ENCODE measurements at regions not wholly inside any gene's neighbourhood (a gene's known extent, or its start where the extent isn't known, plus 50 kb on each side); places are given as distances from the start of the nearest gene placed in this dataset.

DNA sequence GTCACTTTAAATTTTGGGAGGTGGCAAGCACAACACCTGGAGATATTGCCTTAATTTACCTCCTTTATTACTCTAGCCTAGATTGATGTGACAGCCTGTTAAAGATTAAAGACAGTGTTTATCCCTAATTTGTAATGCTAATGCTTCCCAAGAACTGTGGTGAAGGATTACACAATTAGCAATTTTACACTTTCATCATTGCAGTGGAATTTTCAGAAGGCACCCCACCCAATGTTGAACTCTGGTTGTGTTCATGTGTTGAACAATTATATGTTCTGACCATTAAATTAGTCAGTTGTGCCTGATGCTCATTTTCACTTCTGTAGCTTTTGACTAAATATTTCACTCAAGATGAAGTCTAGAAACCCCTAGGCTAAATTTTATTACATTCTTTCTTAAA is 317.1 kb upstream of the CWC22 start:
- H4K20me1 ChIP-seq (ENCODE audit: insufficient read depth), result no peaks in the 10 kb centered on the region
- no peaks in the 10 kb centered on the region for H3K79me2 ChIP-seq (ENCODE audit: low read depth)
- no TSS peak for BruUV-seq (replicated peaks)
- H3F3A ChIP-seq (ENCODE audit: insufficient read depth, low read depth), result no peaks in the 10 kb centered on the region
- H2AFZ ChIP-seq, result no peak overlapping the region; the same call in 1 of the 2 replicates
- no peaks in the 10 kb centered on the region for H3K36me3 ChIP-seq (ENCODE audit: low read depth)
- no peak overlapping the region for H3K4me3 ChIP-seq
- no peaks in the 10 kb centered on the region; the same call in 1 of the 2 replicates for H3K9me3 ChIP-seq (ENCODE audit: insufficient read depth, low read depth)
- TF ChIP-seq, protein P1, sequence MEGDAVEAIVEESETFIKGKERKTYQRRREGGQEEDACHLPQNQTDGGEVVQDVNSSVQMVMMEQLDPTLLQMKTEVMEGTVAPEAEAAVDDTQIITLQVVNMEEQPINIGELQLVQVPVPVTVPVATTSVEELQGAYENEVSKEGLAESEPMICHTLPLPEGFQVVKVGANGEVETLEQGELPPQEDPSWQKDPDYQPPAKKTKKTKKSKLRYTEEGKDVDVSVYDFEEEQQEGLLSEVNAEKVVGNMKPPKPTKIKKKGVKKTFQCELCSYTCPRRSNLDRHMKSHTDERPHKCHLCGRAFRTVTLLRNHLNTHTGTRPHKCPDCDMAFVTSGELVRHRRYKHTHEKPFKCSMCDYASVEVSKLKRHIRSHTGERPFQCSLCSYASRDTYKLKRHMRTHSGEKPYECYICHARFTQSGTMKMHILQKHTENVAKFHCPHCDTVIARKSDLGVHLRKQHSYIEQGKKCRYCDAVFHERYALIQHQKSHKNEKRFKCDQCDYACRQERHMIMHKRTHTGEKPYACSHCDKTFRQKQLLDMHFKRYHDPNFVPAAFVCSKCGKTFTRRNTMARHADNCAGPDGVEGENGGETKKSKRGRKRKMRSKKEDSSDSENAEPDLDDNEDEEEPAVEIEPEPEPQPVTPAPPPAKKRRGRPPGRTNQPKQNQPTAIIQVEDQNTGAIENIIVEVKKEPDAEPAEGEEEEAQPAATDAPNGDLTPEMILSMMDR (conservative IDR thresholded peaks at IDR 0.05), result no peak
- no peak for TF ChIP-seq EZH2 (IDR thresholded peaks at IDR 0.05; ENCODE audit: low read depth)
- no peak for DNase-seq
- no peak overlapping the region for H3K27ac ChIP-seq
- H3K27me3 ChIP-seq (ENCODE audit: insufficient read depth, low read depth), result no peaks in the 10 kb centered on the region
- no peaks in the 10 kb centered on the region for H3K4me1 ChIP-seq (replicated peaks; ENCODE audit: insufficient read depth)
- POLR2A ChIA-PET (ENCODE audit: unreplicated experiment), result no interaction called here
- no peaks in the 10 kb centered on the region for H3K9me2 ChIP-seq (ENCODE audit: insufficient read depth)
- H3K4me2 ChIP-seq, result no peak overlapping the region
- intact Hi-C loops (cut with micrococcal nuclease; ENCODE audit: unreplicated experiment), result no loop called here
- CTCF ChIA-PET, result no interaction called here

DNA sequence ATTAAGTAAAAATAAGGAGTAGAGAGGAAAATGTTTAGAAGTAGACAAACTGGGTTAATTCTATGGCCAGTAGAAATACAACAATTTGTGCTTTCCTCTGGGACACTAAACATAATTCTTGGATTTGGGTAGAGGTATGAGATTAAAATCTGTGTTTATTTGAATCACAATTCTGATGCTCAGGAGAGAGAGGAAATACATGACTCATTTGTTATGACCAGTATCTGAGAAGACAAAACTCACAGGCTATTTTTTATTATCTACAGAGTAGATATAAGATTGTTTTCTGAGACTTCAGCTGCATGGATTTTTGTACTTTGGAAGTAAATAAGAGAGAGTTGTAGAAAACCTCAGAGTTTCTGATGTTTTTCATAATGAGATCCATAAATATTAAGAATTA is 315.7 kb upstream of the CWC22 start:
- no peaks in the 10 kb centered on the region for H4K20me1 ChIP-seq (ENCODE audit: insufficient read depth)
- no peaks in the 10 kb centered on the region for H3K27me3 ChIP-seq (ENCODE audit: insufficient read depth, low read depth)
- DNase-seq, result no peak
- intact Hi-C loops (cut with micrococcal nuclease; ENCODE audit: unreplicated experiment), result no loop called here
- no TSS peak for BruUV-seq (replicated peaks)
- no peaks in the 10 kb centered on the region for H3K36me3 ChIP-seq (ENCODE audit: low read depth)
- H2AFZ ChIP-seq, result no peak overlapping the region
- H3K9me2 ChIP-seq (ENCODE audit: insufficient read depth), result no peaks in the 10 kb centered on the region
- TF ChIP-seq EZH2 (IDR thresholded peaks at IDR 0.05; ENCODE audit: low read depth), result no peak
- TF ChIP-seq, protein P1 (conservative IDR thresholded peaks at IDR 0.05), result no peak
- no peaks in the 10 kb centered on the region; the same call in 1 of the 2 replicates for H3K9me3 ChIP-seq (ENCODE audit: insufficient read depth, low read depth)
- no peak overlapping the region for H3K4me2 ChIP-seq
- H3K4me1 ChIP-seq (replicated peaks; ENCODE audit: insufficient read depth), result no peaks in the 10 kb centered on the region
- H3K4me3 ChIP-seq, result no peak overlapping the region
- POLR2A ChIA-PET (ENCODE audit: unreplicated experiment), result no interaction called here
- H3F3A ChIP-seq (ENCODE audit: insufficient read depth, low read depth), result no peaks in the 10 kb centered on the region
- CTCF ChIA-PET, result no interaction called here
- H3K27ac ChIP-seq, result no peak overlapping the region
- no peaks in the 10 kb centered on the region for H3K79me2 ChIP-seq (ENCODE audit: low read depth)

DNA sequence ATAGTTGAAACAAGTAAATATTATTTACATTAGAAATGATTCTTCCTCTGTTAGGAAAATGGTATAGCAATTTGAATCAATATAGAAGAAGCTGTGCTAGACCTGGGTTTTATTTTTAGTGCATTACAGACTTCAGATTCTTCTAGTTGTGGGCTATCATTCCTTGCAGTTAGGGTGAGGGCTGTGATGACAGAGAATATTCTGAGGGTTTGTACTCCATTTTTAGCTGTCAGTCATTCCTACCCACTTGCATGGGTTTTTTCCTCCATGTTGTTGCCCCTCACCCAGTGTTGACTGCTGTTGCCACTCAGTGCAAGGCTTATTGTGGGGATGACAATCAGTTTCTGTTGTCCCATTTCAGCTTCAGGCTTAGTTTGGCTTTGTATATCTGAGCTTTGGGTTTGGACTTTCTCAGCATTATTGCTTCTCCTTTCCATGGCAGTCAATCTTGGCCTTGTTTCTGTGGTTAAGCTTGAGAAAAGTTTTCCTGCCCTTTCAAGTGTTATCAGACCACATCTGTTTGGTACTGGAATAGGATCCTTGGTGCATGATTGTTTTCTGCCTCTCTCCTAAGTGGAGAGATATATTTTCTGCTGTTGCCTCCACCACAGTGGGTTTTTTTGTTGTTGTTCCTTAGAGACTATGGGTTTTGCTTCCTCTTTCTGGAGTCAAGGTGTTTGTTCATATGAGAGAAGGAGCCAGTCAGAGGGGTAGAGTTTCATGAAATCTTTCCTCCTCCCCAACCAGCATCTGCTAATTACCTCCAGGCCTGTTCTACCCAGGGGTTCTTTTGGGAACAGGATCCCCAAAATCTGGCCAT is 312.7 kb upstream of the CWC22 start:
- Histone ChIP-seq H3K9me3 (ENCODE audit: insufficient read depth, low read depth) (no peaks in the 10 kb centered on the region; the same call in 1 of the 2 replicates), H3K4me3 (no peak overlapping the region), H4K20me1 (ENCODE audit: insufficient read depth) (no peaks in the 10 kb centered on the region), H3K4me1 (replicated peaks; ENCODE audit: insufficient read depth) (no peaks in the 10 kb centered on the region), H3K36me3 (ENCODE audit: low read depth) (no peaks in the 10 kb centered on the region), H2AFZ (no peak overlapping the region; the same call in 1 of the 2 replicates), H3K79me2 (ENCODE audit: low read depth) (no peaks in the 10 kb centered on the region), H3F3A (ENCODE audit: insufficient read depth, low read depth) (no peaks in the 10 kb centered on the region), H3K27ac (no peak overlapping the region), H3K9me2 (ENCODE audit: insufficient read depth) (no peaks in the 10 kb centered on the region), H3K27me3 (ENCODE audit: insufficient read depth, low read depth) (no peaks in the 10 kb centered on the region), H3K4me2 (no peak overlapping the region)
- no TSS peak for BruUV-seq (replicated peaks)
- CTCF ChIA-PET, result no interaction called here
- DNase-seq, result no peak
- intact Hi-C loops (cut with micrococcal nuclease; ENCODE audit: unreplicated experiment), result no loop called here
- TF ChIP-seq, protein P1 (conservative IDR thresholded peaks at IDR 0.05), result no peak
- no peak for TF ChIP-seq EZH2 (IDR thresholded peaks at IDR 0.05; ENCODE audit: low read depth)
- POLR2A ChIA-PET (ENCODE audit: unreplicated experiment), result no interaction called here
